Esophagus squamous epithelium (tissue), 4 donors: ENCODE measurements at regions not wholly inside any gene's neighbourhood (a gene's known extent, or its start where the extent isn't known, plus 50 kb on each side); places are given as distances from the start of the nearest gene placed in this dataset.

Experiments used
- CTCF ChIP-seq, 6 experiments: fragments of 450-650 bp in 4 of 6; fragments of 200-600 bp in 2 of 6; sonication (generic) in 2 of 6; IDR thresholded peaks; one replicate each; pipeline ENCODE4 v1.5.1; 2016 to 2019; ENCODE audit warnings: antibody characterized with exemption in 6 of 6, mild to moderate bottlenecking in 4 of 6, moderate library complexity in 4 of 6
- POLR2A ChIP-seq, 4 donors: fragments of 450-650 bp; IDR thresholded peaks; one replicate each; pipeline ENCODE4 v1.6.1; 2017; ENCODE audit warnings: antibody characterized with exemption in 4 of 4, mild to moderate bottlenecking in 4 of 4, moderate library complexity in 3 of 4

GRCh38 chr10:61142987-61143386 is 199.0 kb upstream of the RHOBTB1 start:
- no peak for TF ChIP-seq CTCF (IDR thresholded peaks at IDR 0.05)
- TF ChIP-seq POLR2A (IDR thresholded peaks at IDR 0.05) = no peak
